Spleen (tissue), 7 donors: ENCODE measurements at regions not wholly inside any gene's neighbourhood (a gene's known extent, or its start where the extent isn't known, plus 50 kb on each side); places are given as distances from the start of the nearest gene placed in this dataset.

Source experiments
- POLR2A ChIP-seq, 3 donors: fragments of 450-650 bp; IDR thresholded peaks; one replicate each; pipeline ENCODE4 v1.5.1; 2017; ENCODE audit warnings: antibody characterized with exemption in 3 of 3, mild to moderate bottlenecking in 1 of 3
- TF ChIP-seq, protein P1 (sequence below), 11 experiments: fragments of 200-600 bp in 7 of 11; fragments of 450-650 bp in 4 of 11; sonication (generic) in 4 of 11; IDR thresholded peaks in 8 of 11; conservative IDR thresholded peaks in 3 of 11; 1 replicate in 7 of 11; 2 replicates in 4 of 11; pipeline versions ENCODE4 v1.4.0 to v1.8.0; 2016 to 2021; ENCODE audit warnings: antibody characterized with exemption in 11 of 11, inconsistent platforms in 4 of 11, mild to moderate bottlenecking in 1 of 11
- donor health status: DM: no; HTN: no; CAD: no; lungs with moderate emphysema.
- donor health status: DM: no; HTN: no; CAD: no.
- donor health status: DM: no; HTN: no; CAD: no.

DNA sequence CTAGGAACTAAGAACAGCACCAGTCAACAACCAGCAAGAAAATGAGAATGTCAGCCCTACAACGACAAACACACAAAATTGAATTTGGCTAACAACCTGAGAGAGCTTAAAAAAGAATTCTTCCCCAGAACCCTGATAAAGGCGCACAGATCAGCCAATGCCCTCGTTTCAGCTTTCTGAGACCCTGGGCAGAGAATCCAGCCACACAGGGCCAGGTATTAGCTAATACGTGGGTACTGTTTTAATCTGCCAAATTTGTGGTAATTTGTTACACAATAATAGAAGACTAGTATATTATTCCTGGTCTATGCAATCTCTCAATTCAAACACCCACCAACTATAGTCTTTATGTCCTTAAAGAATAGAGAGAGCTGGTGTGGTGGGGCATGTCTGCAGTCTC is 291.6 kb upstream of the GADL1 start:
- TF ChIP-seq, protein P1, sequence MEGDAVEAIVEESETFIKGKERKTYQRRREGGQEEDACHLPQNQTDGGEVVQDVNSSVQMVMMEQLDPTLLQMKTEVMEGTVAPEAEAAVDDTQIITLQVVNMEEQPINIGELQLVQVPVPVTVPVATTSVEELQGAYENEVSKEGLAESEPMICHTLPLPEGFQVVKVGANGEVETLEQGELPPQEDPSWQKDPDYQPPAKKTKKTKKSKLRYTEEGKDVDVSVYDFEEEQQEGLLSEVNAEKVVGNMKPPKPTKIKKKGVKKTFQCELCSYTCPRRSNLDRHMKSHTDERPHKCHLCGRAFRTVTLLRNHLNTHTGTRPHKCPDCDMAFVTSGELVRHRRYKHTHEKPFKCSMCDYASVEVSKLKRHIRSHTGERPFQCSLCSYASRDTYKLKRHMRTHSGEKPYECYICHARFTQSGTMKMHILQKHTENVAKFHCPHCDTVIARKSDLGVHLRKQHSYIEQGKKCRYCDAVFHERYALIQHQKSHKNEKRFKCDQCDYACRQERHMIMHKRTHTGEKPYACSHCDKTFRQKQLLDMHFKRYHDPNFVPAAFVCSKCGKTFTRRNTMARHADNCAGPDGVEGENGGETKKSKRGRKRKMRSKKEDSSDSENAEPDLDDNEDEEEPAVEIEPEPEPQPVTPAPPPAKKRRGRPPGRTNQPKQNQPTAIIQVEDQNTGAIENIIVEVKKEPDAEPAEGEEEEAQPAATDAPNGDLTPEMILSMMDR (IDR thresholded peaks at IDR 0.05 in 8 of 11, conservative IDR thresholded peaks at IDR 0.05 in 3 of 11): no peak
- TF ChIP-seq POLR2A (IDR thresholded peaks at IDR 0.05): no peak
